GM18519 (cell line): ENCODE measurements at regions not wholly inside any gene's neighbourhood (a gene's known extent, or its start where the extent isn't known, plus 50 kb on each side); places are given as distances from the start of the nearest gene placed in this dataset.

Source experiments
- ATAC-seq: cut with Tn5 transposase; IDR thresholded peaks from one replicate; pipeline ENCODE4 v1.9.1; 2021; ENCODE audit warnings: mild to moderate bottlenecking, moderate library complexity; ENCODE audit not compliant: unreplicated experiment, low FRiP score

DNA sequence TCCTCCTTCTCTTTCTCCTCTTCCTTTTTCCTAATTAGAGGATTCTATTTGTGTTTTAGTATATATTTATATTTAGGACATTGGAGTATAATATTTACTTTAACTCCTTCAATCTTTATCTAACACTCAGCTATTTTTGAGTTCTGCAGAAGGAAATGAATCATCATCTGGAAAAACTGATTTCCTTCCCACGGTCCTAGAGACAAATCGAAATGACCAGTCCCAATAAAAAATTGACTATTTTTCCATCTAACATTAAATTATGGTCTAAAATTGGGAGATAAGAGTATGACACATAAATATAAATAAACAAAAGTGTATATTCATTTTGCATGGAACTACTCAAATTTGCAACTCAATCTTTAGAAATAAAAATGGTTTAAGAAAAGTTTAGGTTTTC is 167.4 kb downstream of the TMTC3 start:
- no peak for ATAC-seq

DNA sequence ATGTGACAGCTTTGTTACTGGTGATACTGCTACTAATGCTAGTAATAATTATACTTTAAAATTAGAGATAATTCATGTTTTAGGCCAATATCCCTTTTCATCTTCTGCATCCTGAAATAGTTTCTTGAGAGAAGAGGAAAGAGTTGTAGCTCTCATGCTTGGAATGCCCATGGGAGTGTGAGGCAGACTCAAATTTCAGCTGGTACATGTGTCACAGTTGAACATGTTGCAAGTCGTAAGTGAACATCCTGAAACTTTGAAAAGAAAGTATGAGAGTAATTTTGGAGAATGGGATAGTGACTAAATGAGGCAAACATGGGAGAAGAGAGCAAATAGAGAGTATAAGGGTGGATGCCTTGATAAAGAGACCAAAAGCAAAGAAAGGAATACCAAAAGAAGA is 168.0 kb downstream of the TMTC3 start:
- ATAC-seq, result no peak

- no peak for ATAC-seq
Measured at GRCh38 chr12:88310666-88311065, 168.6 kb downstream of the TMTC3 start.

DNA sequence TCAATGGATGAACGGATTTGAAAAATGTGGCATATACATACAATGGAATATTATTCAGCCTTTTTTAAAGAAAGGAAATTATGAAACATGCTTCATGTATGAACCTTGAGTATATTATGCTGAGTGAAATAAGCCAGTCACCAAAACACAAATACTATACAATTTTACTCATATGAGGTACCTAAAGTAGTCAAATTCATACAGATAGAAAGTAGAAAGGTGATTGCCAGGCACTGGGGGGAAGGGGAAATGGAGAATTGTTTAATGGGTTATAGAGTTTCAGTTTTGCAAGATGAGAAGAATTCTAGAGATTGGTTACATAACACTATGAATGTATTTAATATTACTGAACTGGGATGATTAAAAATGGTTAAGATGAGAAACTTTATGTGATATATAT is 171.4 kb downstream of the TMTC3 start:
- no peak for ATAC-seq

- no peak for ATAC-seq
Measured at GRCh38 chr12:88314706-88315105, 172.6 kb downstream of the TMTC3 start.

GRCh38 chr12:88318726-88319125 is 176.6 kb downstream of the TMTC3 start:
- no peak for ATAC-seq

DNA sequence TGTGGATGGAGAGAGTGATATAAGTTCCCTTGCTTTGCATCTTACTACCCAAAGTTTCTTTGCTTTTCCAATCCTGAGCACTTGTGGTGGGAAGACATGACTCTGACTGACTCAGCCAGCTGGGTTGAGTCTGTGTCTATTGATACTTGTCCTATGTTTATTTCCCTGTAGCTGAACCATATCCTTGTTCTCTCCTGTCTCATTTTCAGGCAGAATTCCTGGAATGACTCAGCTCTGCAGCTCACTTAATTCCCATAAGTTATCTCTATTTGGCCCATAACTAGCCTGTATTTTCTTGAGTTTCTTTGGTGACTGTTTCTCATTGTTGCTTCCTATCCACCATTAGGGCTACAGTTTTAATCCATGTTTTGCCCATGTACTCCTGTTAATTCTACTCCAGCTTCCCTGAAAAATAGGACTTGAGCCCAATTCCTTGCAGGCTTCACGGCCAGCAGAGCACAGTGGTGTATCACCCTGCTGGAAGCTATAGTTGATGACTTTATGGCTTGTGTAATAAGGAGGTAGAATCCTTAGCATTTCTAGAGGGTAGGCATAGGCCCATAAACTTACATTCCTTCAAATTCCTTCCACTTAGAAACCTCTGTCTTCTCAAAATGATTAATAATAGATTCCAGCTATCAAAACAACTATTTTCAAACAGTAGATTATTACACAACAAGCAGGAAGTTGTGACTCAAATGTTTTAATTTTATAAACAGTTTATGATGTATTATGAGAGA is 183.1 kb downstream of the TMTC3 start:
- no peak for ATAC-seq

- no peak for ATAC-seq
Measured at GRCh38 chr12:88325816-88326189, 183.7 kb downstream of the TMTC3 start.

- no peak for ATAC-seq
Measured at GRCh38 chr12:88327276-88327675, 185.2 kb downstream of the TMTC3 start.

- no peak for ATAC-seq
Measured at GRCh38 chr12:88328090-88328489, 186.0 kb downstream of the TMTC3 start.

GRCh38 chr12:88329833-88330232 is 187.7 kb downstream of the TMTC3 start:
- ATAC-seq, result no peak

DNA sequence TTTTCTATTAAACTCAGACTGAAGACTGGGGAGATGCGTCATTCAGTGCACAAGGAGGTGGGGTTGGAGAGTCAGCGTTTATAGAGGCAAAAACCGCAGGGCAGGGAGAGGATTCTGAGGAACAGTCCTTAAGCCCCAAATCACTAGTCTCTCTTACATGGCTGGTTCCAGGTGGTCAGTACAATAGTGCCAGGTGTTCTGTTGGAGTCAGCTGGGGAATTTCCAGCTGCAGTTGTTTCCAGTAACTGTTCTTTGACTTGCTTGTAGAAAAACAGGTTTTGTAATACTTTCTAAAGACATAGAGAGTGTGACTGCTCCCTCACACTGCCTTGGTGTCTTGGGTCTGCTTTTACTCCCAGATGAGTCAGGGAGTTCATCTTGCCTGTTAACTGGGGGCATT is 192.2 kb downstream of the TMTC3 start:
- no peak for ATAC-seq

DNA sequence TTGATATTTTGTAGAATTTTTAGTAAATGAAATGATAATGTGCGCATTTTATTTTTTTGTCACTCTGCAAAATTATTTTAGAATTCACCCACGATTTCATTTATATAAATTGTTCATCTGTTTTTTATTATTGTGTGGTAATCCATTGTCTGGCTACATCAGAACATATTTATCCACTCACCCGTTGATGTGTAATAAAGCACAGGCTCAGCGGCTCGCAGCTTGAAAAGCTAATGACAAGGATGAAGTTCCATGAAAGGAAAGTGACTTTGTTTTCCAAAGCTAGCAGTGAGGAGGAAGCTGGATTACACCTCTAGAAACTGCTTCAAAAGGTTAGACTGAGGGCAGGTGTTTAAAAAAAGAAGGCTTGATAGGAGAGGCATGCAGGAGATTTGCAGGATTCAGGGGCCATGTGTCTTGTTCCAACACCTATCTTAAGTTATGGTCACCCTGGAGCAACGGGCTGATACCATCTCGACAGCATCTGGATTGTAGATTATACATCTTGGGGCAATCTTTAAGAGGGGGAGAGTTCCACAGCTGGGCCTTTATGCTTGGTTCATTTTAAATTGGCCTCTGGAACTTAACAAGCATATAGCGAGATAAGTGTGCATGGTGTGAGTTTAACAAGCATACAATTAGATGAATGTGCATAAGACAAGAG is 194.1 kb downstream of the TMTC3 start:
- ATAC-seq, result no peak

DNA sequence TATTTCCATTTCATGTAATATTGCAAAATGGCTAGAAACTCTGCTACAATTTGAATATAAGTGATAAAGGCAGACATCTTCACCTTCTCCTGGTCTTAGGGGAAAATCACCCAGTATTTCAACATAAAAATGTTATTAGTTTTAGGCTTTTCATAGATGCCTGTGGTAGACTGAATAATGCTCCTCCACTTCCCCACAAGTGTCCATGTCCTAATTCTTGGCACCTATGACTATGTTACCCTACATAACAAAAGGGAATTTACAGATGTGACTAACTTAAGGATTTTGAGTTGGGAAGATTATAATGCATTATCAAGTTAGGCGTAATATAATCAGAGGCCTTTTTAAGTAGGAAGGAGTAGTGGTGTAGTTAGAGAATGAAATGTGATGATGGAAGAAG is 196.4 kb downstream of the TMTC3 start:
- ATAC-seq, result no peak

GRCh38 chr12:88339254-88339949 is 197.3 kb downstream of the TMTC3 start:
- ATAC-seq, result peak; percentile 75

DNA sequence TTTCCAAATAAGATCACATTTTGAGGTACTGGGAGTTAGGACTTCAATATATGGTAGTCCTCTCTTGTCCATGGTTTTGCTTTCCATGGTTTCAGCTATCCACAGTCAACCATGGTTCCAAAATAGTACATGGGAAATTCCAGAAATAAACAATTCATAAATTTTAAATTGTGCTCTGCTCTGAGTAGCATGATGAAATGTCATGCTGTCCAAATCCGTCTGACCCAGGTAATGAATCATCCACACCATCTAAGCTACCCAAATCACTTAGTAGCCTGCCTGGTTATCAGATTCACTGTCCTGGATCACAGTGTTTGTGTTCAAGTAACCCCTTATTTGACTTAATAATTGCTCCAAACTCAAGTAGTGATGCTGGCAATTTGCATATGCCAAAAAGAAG is 197.9 kb downstream of the TMTC3 start:
- no peak for ATAC-seq

DNA sequence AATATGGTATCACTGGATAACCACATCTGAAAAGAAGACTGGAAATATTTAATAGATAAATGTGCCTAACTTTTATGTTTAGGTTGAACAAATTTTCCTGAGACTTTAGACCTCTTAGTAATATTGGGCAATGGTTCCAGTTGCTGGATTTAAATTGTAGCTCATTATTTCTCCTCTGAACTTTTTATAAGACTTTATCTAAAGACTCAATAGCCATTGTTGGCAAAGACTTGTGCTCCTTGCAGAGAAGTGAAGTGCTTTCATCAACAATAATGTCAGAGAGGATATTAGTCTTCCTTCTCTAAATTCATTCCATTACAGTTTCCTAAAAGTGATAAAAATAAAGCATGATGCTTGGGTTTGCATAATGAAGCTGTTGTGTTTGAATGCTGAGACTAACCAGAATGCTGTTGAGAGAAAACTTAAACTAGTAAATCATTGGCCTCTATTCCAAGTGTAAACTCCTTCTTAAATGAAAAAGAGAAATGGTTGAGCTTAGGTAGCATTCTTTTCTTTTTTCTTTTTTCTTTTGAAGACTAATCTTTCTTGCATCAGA is 200.2 kb downstream of the TMTC3 start:
- no peak for ATAC-seq

- no peak for ATAC-seq
Measured at GRCh38 chr12:88351146-88351545, 209.0 kb downstream of the TMTC3 start.

GRCh38 chr12:88354691-88355090 is 212.6 kb downstream of the TMTC3 start:
- ATAC-seq, result no peak

GRCh38 chr12:88360343-88360742 is 218.2 kb downstream of the TMTC3 start:
- no peak for ATAC-seq

GRCh38 chr12:88361493-88361892 is 218.8 kb downstream of the KITLG start:
- no peak for ATAC-seq
